C1 segment of cervical spinal cord (tissue), 14 donors: ENCODE measurements at regions not wholly inside any gene's neighbourhood (a gene's known extent, or its start where the extent isn't known, plus 50 kb on each side); places are given as distances from the start of the nearest gene placed in this dataset.
A peak's percentile ranks its signal among the peaks of the same experiment; 100 is the strongest.

ENCODE experiments used
- DNase-seq, 14 donors: peaks; one replicate each; lab custom pipeline; 2025; lab: John Stamatoyannopoulos, UW

- no peak for DNase-seq
These were observed 545.0 kb downstream of the ETS1 start for GRCh38 chr11:128042290-128042751.

GRCh38 chr11:128040603-128041002 lies 546.8 kb downstream of the ETS1 start:
- DNase-seq: no peak

- no peak for DNase-seq
These were observed 548.0 kb downstream of the ETS1 start for GRCh38 chr11:128039140-128040021.

GRCh38 chr11:128036556-128037093 lies 550.7 kb downstream of the ETS1 start:
- DNase-seq: no peak

- no peak for DNase-seq
These were observed 551.4 kb downstream of the ETS1 start for GRCh38 chr11:128036006-128036405.

- DNase-seq: peak in 2 of 14 donors; percentile 1 to 8
These were observed 555.7 kb downstream of the ETS1 start for GRCh38 chr11:128031538-128032134.

GRCh38 chr11:128029219-128029722 lies 558.1 kb downstream of the ETS1 start:
- DNase-seq: no peak

- DNase-seq: no peak
These were observed 560.8 kb downstream of the ETS1 start for GRCh38 chr11:128026596-128026995.

GRCh38 chr11:128022761-128023160 lies 564.6 kb downstream of the ETS1 start:
- no peak for DNase-seq

- no peak for DNase-seq
These were observed 565.4 kb downstream of the ETS1 start for GRCh38 chr11:128022007-128022368.

- no peak for DNase-seq
These were observed 565.9 kb downstream of the ETS1 start for GRCh38 chr11:128021349-128022006.

- DNase-seq: no peak
These were observed 568.7 kb downstream of the ETS1 start for GRCh38 chr11:128018692-128019091.

GRCh38 chr11:128005562-128005961 lies 581.8 kb downstream of the ETS1 start:
- no peak for DNase-seq

- DNase-seq: no peak
These were observed 588.9 kb downstream of the ETS1 start for GRCh38 chr11:127998421-127998820.

- DNase-seq: no peak
These were observed 589.8 kb downstream of the ETS1 start for GRCh38 chr11:127997594-127997993.

GRCh38 chr11:127996825-127997224 lies 590.5 kb downstream of the ETS1 start:
- DNase-seq: no peak

- no peak for DNase-seq
These were observed 591.4 kb downstream of the ETS1 start for GRCh38 chr11:127995921-127996320.

- DNase-seq: no peak
These were observed 592.6 kb downstream of the ETS1 start for GRCh38 chr11:127994736-127995135.

GRCh38 chr11:127993788-127994187 lies 593.6 kb downstream of the ETS1 start:
- DNase-seq: no peak

- no peak for DNase-seq
These were observed 594.1 kb downstream of the ETS1 start for GRCh38 chr11:127993281-127993680.

- DNase-seq: no peak
These were observed 601.3 kb downstream of the ETS1 start for GRCh38 chr11:127986073-127986472.

GRCh38 chr11:127972816-127973215 lies 614.5 kb downstream of the ETS1 start:
- no peak for DNase-seq
